Neutrophil (primary cell): ENCODE measurements at regions not wholly inside any gene's neighbourhood (a gene's known extent, or its start where the extent isn't known, plus 50 kb on each side); places are given as distances from the start of the nearest gene placed in this dataset.

Experiments used
- H3K27ac ChIP-seq: fragments of 200-600 bp; sonication (generic); 2 replicates; pipeline ENCODE4 v1.5.1; 2016; ENCODE audit warnings: mild to moderate bottlenecking, moderate library complexity
- H3K27me3 ChIP-seq: fragments of 200-600 bp; sonication (generic); 2 replicates; pipeline ENCODE4 v1.6.0; 2016; ENCODE audit warnings: mild to moderate bottlenecking
- H3K36me3 ChIP-seq: fragments of 200-600 bp; sonication (generic); 2 replicates; pipeline ENCODE4 v1.5.1; 2017
- H3K4me1 ChIP-seq, 2 experiments: fragments of 200-600 bp in 1 of 2; sonication (generic) in 1 of 2; 1 replicate in 1 of 2; 2 replicates in 1 of 2; pipeline versions ENCODE4 v1.5.1 to v1.6.1; 2013 to 2016; ENCODE audit warnings: low read depth in 1 of 2, low read length in 1 of 2, mild to moderate bottlenecking in 1 of 2, moderate library complexity in 1 of 2; ENCODE audit not compliant: control insufficient read depth in 1 of 2, insufficient read depth in 1 of 2
- H3K4me3 ChIP-seq, 2 experiments: fragments of 200-600 bp in 1 of 2; sonication (generic) in 1 of 2; 1 replicate in 1 of 2; 2 replicates in 1 of 2; pipeline ENCODE4 v1.5.1; 2013 to 2016; ENCODE audit warnings: low read depth in 1 of 2, low read length in 1 of 2, mild to moderate bottlenecking in 1 of 2, moderate library complexity in 1 of 2
- H3K9me3 ChIP-seq: fragments of 200-600 bp; sonication (generic); 2 replicates; pipeline ENCODE4 v1.5.1; 2016
- CTCF ChIP-seq: fragments of 200-600 bp; sonication (generic); IDR thresholded peaks from 2 replicates; pipeline ENCODE4 v1.5.1; 2016; ENCODE audit warnings: antibody characterized with exemption

GRCh38 chr16:66273644-66274334 lies 92.7 kb upstream of the CDH5 start:
- Histone ChIP-seq H3K27me3 (peaks cover 13% of the 10 kb centered on the region), H3K4me1 (peaks cover 5 to 21% of the 10 kb centered on the region in 2 experiments), H3K36me3 (no peaks in the 10 kb centered on the region), H3K27ac (no peak overlapping the region), H3K9me3 (no peaks in the 10 kb centered on the region), H3K4me3 (no peak overlapping the region)
- TF ChIP-seq CTCF, result no peak

- no peak for TF ChIP-seq CTCF
- H3K9me3 ChIP-seq, result no peaks in the 10 kb centered on the region
- H3K27ac ChIP-seq, result no peak overlapping the region
- peaks cover 5 to 21% of the 10 kb centered on the region in 2 experiments for H3K4me1 ChIP-seq
- H3K36me3 ChIP-seq, result no peaks in the 10 kb centered on the region
- H3K27me3 ChIP-seq, result peaks cover 13% of the 10 kb centered on the region
- H3K4me3 ChIP-seq, result no peak overlapping the region
These were observed 93.4 kb upstream of the CDH5 start for GRCh38 chr16:66273053-66273452.

GRCh38 chr16:66272461-66272860 lies 94.0 kb upstream of the CDH5 start:
- H3K9me3 ChIP-seq, result no peaks in the 10 kb centered on the region
- no peak overlapping the region for H3K4me3 ChIP-seq
- peaks cover 5 to 21% of the 10 kb centered on the region in 2 experiments for H3K4me1 ChIP-seq

GRCh38 chr16:66271074-66272060 lies 95.1 kb upstream of the CDH5 start:
- no peaks in the 10 kb centered on the region for H3K9me3 ChIP-seq
- peaks cover 25% of the 10 kb centered on the region for H3K27me3 ChIP-seq
- no peak overlapping the region for H3K27ac ChIP-seq
- H3K4me1 ChIP-seq, result peaks cover 5 to 25% of the 10 kb centered on the region in 2 experiments
- TF ChIP-seq CTCF, result no peak
- H3K4me3 ChIP-seq, result no peak overlapping the region
- H3K36me3 ChIP-seq, result no peaks in the 10 kb centered on the region

More at GRCh38 chr16:66272461-66272860, 94.0 kb upstream of the CDH5 start:
- TF ChIP-seq CTCF, result no peak
- H3K27ac ChIP-seq, result no peak overlapping the region
- peaks cover 14% of the 10 kb centered on the region for H3K27me3 ChIP-seq
- H3K36me3 ChIP-seq, result no peaks in the 10 kb centered on the region

GRCh38 chr16:66270333-66270927 lies 96.1 kb upstream of the CDH5 start:
- H3K36me3 ChIP-seq, result no peaks in the 10 kb centered on the region
- peak; percentile 92 for TF ChIP-seq CTCF
- peaks cover 5 to 26% of the 10 kb centered on the region in 2 experiments for H3K4me1 ChIP-seq
- no peaks in the 10 kb centered on the region for H3K9me3 ChIP-seq
- peaks cover 30% of the 10 kb centered on the region for H3K27me3 ChIP-seq
- peak overlapping the region; percentile 37 for H3K27ac ChIP-seq
- peak overlapping the region; percentile 41 to 60 for H3K4me3 ChIP-seq
